ENCODE measurements at regions not wholly inside any gene's neighbourhood (a gene's known extent, or its start where the extent isn't known, plus 50 kb on each side); places are given as distances from the start of the nearest gene placed in this dataset.
"Not testable (repeated sequence)": the region's sequence is repeated elsewhere in the genome, so short reads cannot be mapped to it uniquely, and the experiment has no call there.

GRCh38 chr12:97938031-97938430 lies 475.4 kb downstream of the RMST start:
- DNase-seq: no peak

DNA sequence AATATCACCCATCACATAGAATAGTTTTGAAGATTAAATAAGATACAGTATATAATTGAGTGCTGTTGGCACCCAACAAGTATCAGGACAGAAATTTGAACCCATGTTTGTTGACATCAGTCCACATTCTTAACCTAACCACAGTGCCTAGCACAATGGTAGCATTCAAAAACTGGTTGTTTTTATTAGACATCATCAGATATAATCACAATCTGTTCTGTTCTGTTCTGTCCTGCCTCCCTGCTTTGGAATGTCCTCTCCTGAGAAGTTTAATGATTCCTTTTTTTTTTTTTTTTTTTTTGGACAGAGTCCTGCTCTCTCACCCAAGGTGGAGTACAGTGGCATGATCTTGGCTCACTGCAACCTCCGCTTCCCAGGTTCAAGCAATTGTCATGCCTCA lies 476.6 kb downstream of the RMST start:
- DNase-seq: no peak

DNA sequence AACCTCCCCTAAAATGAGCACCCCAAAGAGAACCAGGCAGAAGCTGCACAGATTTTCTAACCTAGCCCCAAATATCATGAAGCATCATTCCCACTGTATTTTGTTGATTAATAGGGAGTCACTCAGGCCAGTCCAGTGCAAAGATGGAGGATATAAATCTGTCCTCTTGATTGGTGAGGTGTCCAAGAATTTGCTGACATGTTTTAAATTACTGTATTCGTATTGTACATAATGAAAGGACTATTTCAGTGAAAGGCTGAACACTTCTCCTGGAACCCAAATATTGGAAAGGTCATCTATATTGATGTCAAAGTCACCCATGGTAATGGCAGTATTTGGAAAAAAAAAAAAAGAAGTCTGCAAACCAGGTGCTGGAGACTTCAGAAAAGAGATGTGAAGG lies 477.5 kb downstream of the RMST start:
- no peak for DNase-seq

DNA sequence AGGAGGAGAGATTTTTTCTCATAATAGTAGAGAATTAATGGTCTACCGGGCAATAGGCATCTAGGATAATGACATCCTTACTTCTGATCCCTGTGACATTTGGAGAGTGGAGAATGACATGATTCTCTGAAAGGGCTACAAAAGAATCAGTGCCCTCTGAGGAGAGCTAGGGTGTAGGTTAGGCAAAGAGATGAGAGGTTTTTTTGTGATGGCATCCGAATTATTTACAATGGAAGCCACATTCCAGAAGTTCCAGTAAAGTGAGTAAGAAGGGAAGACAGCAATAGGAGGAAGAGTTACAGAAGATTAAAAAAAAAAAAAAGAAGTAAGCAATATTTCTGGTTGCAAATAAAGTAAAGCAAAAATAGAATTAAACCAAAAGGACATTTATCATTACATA lies 478.0 kb downstream of the RMST start:
- no peak for DNase-seq

DNA sequence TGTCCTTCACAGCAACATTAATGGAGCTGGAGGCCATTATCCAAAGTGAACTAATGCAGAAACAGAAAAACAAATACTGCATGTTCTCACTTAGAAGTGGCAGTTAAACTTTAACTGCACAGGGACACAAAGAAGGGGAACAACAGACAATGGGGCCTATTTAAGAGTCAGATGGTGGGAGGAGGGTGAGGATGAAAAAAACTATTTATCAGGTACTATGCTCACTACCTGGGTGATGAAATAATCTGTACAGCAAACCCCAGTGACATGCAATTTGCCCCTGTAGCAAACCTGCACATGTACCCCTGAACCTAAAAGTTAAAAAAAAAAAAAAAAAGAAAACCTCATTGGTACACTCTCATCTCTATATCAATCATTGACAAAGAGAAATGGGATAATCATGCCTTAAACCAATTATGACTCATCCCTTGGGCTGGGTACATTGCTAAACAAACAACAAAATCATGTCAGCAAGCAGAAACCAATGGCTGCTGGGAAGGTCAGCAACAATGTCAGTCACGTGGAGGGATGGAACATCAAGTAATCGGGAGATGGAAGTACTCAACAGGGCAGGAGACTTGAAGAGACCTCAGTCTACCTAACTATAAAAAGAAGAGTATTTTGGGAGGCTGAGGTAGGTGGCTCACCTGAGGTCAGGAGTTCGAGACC lies 479.2 kb downstream of the RMST start:
- DNase-seq: no peak

GRCh38 chr12:97943359-97943758 lies 480.8 kb downstream of the RMST start:
- no peak for DNase-seq

GRCh38 chr12:97944576-97944975 lies 482.0 kb downstream of the RMST start:
- DNase-seq: no peak

DNA sequence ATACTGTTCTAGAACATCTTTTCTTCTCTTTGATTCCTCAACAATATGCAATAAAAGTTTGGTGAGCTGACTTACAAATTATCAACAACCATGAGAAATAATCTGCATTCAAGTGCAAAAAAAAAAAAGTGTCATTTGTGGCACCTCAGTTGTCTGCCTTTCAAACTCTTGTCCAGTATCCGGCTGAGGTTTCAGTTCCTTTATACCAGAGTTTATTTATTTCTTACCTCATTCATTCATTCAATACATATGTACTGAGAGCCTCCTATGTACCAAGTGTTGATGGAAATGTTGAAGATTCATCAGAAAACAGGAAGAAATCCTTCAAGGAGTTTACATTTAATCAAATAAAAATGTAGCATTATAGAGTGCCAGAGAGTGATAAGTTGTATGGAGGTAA lies 484.1 kb downstream of the RMST start:
- DNase-seq: no peak

GRCh38 chr12:97948591-97948990 lies 486.0 kb downstream of the RMST start:
- no peak for DNase-seq

GRCh38 chr12:97951239-97951638 lies 488.6 kb downstream of the RMST start:
- DNase-seq: no peak

GRCh38 chr12:97951717-97952116 lies 489.1 kb downstream of the RMST start:
- no peak for DNase-seq

- no peak for DNase-seq
These were observed 494.5 kb downstream of the RMST start for GRCh38 chr12:97957109-97957508.

- no peak for DNase-seq
These were observed 497.6 kb downstream of the RMST start for GRCh38 chr12:97960225-97960624.

DNA sequence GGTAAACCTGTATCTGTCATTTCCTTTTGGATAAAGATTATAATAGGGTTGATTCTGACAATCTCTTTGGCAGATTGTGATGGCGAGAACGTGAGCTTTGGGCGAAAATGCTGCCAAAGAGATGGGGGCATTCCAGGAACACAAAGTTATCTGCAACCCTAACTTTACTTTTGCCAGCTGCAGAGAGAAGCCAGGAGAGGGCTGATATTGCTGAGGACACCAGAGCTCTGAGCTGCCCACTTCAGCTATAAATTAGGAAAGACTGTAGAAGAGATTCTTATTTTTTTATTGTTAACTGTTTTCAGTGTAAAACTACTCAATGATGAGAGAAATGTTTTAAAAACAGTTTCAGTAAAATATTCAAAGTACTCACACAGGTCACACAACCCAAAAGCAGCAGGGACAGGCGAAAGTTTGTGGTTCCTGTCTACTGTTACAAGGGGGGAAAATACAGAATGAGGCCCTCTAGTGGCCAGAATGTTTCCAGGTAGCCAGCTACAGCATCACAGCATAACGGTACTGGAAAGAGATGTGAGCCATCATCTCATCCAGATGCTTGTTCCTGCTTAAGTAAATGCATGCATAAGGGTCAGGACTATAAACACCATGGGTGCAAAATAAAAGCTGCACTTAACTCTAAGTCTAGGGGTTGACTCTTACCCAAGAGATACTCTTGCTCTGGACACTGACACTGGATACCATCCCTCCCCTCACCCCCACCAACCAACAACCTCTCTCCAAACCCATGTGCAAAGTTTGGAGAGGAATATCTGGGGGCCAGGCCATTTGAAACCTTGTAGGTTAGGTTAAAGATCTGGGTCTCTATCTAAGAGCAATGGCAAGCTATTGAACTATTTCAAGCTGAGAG lies 498.4 kb downstream of the RMST start:
- peak; percentile 15 for DNase-seq

GRCh38 chr12:97967831-97968230 lies 505.2 kb downstream of the RMST start:
- DNase-seq: no peak

DNA sequence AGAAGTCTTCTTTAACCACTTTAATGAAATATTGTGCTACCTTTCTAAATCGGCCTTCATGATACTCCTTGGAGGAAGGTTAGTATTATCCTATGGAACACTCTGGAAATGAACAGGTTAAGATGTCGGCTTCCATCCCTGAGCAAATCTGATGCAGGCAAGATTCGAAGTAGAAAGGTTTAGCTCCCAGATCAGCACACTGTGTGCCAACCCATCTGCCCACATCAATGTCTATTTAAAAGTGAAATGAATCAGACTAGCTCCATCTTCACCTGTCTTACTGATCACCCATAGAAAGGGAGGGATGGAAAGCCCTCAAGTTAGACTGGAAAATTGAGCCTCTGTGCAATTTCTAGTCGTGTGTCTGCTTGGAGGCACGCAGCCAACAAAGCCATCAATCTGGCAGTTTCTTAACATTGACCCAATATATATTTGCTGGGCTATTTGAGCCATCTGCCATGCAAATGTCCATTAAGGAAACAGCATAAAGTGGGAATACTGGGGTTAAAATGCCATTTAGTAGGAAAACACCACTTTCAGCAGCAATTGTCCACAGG lies 506.1 kb downstream of the RMST start:
- DNase-seq: no peak

DNA sequence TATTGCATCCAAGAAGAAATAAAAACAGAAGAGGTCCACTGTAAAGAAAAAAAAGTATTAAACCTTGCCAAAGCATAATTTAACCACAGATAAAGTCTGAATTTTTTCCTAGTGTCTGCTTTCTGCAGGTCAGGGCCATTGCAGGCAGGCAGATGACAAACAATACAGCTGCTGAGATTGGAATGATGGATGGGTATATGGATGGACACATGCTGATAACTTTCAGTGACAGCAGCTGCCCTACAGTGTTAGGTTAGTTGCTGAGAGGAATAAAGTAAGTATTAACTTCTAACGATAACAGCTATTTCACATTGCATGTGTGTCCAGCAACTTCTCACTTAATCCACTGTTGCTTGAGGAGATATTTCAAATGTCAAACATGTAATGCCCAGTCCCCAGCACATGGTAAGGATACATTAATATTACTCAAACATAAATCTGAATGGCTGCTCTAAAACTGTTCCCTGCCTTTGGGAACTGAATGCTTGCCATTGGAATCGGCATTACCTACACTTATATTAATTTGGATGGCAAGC lies 515.3 kb downstream of the RMST start:
- no peak for DNase-seq

- DNase-seq: no peak
These were observed 520.1 kb downstream of the RMST start for GRCh38 chr12:97982684-97983083.

DNA sequence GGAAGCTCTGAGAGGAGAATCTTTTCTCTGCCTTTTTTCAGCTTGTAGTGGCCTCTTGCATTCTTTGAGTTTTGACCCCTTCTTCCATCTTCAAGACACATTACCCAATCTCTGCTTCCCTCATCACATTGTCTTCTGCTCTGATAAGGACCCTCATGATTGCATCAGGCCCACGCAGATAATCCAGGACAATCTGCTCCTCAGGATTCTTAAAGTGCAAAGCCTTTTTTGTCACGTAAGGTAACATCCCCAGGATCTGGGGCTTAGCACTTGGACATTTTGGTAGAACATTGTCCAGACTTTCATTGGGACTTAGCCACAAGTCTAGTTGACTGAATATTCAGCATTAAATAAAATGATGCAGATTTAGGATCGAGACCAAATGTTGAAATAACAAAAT lies 521.2 kb downstream of the RMST start:
- DNase-seq: no peak

- DNase-seq: no peak
These were observed 521.8 kb downstream of the RMST start for GRCh38 chr12:97984436-97984835.

- peak; percentile 34 for DNase-seq
These were observed 522.5 kb downstream of the RMST start for GRCh38 chr12:97984974-97985580.

GRCh38 chr12:97985834-97986233 lies 523.2 kb downstream of the RMST start:
- DNase-seq: no peak

- not testable (repeated sequence) for DNase-seq
These were observed 526.0 kb downstream of the RMST start for GRCh38 chr12:97988588-97988987.

Data from NCI-H1694 (cell line).